ENCODE measurements at regions not wholly inside any gene's neighbourhood (a gene's known extent, or its start where the extent isn't known, plus 50 kb on each side); places are given as distances from the start of the nearest gene placed in this dataset.

GRCh38 chr4:104743215-104743653, 248.5 kb upstream of the CXXC4 start (continued):
- TF ChIP-seq GABPA (IDR thresholded peaks at IDR 0.05; ENCODE audit: low read depth) = 0 out of 2 replicates have a peak, but pooled peaks have one; percentile 23
- TF ChIP-seq EP300 (IDR thresholded peaks at IDR 0.05; ENCODE audit: borderline replicate concordance in 1 of 2, control insufficient read depth in 1 of 2, low read depth in 2 of 2, low read length in 2 of 2) = peak; percentile 46 to 93; a peak in 3 of 4 replicates
- TF ChIP-seq, protein P1, sequence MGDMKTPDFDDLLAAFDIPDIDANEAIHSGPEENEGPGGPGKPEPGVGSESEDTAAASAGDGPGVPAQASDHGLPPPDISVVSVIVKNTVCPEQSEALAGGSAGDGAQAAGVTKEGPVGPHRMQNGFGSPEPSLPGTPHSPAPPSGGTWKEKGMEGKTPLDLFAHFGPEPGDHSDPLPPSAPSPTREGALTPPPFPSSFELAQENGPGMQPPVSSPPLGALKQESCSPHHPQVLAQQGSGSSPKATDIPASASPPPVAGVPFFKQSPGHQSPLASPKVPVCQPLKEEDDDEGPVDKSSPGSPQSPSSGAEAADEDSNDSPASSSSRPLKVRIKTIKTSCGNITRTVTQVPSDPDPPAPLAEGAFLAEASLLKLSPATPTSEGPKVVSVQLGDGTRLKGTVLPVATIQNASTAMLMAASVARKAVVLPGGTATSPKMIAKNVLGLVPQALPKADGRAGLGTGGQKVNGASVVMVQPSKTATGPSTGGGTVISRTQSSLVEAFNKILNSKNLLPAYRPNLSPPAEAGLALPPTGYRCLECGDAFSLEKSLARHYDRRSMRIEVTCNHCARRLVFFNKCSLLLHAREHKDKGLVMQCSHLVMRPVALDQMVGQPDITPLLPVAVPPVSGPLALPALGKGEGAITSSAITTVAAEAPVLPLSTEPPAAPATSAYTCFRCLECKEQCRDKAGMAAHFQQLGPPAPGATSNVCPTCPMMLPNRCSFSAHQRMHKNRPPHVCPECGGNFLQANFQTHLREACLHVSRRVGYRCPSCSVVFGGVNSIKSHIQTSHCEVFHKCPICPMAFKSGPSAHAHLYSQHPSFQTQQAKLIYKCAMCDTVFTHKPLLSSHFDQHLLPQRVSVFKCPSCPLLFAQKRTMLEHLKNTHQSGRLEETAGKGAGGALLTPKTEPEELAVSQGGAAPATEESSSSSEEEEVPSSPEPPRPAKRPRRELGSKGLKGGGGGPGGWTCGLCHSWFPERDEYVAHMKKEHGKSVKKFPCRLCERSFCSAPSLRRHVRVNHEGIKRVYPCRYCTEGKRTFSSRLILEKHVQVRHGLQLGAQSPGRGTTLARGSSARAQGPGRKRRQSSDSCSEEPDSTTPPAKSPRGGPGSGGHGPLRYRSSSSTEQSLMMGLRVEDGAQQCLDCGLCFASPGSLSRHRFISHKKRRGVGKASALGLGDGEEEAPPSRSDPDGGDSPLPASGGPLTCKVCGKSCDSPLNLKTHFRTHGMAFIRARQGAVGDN (IDR thresholded peaks at IDR 0.05) = no peak
- TF ChIP-seq POU2F2 (IDR thresholded peaks at IDR 0.05; ENCODE audit: borderline replicate concordance, low read depth, low read length) = no peak
- TF ChIP-seq YY1 (IDR thresholded peaks at IDR 0.05; ENCODE audit: low read depth, low read length) = no peak
- no peak for TF ChIP-seq KLF5 (IDR thresholded peaks at IDR 0.05; ENCODE audit: partially characterized antibody)
- TF ChIP-seq, protein P2, sequence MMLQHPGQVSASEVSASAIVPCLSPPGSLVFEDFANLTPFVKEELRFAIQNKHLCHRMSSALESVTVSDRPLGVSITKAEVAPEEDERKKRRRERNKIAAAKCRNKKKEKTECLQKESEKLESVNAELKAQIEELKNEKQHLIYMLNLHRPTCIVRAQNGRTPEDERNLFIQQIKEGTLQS (IDR thresholded peaks at IDR 0.05; ENCODE audit: borderline replicate concordance, extremely low read depth, low read depth, low read length) = no peak
- no peak for TF ChIP-seq E4F1 (IDR thresholded peaks at IDR 0.05; ENCODE audit: borderline replicate concordance, partially characterized antibody)
- TF ChIP-seq TCF7 (IDR thresholded peaks at IDR 0.05; ENCODE audit: borderline replicate concordance) = no peak
- TF ChIP-seq, protein P3, sequence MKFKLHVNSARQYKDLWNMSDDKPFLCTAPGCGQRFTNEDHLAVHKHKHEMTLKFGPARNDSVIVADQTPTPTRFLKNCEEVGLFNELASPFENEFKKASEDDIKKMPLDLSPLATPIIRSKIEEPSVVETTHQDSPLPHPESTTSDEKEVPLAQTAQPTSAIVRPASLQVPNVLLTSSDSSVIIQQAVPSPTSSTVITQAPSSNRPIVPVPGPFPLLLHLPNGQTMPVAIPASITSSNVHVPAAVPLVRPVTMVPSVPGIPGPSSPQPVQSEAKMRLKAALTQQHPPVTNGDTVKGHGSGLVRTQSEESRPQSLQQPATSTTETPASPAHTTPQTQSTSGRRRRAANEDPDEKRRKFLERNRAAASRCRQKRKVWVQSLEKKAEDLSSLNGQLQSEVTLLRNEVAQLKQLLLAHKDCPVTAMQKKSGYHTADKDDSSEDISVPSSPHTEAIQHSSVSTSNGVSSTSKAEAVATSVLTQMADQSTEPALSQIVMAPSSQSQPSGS (IDR thresholded peaks at IDR 0.05; ENCODE audit: low read length) = peak; percentile 43
- TF ChIP-seq SIN3A (IDR thresholded peaks at IDR 0.05; ENCODE audit: low read depth, low read length) = no peak
- TF ChIP-seq HDAC2 (IDR thresholded peaks at IDR 0.05) = no peak
- TF ChIP-seq, protein P4, sequence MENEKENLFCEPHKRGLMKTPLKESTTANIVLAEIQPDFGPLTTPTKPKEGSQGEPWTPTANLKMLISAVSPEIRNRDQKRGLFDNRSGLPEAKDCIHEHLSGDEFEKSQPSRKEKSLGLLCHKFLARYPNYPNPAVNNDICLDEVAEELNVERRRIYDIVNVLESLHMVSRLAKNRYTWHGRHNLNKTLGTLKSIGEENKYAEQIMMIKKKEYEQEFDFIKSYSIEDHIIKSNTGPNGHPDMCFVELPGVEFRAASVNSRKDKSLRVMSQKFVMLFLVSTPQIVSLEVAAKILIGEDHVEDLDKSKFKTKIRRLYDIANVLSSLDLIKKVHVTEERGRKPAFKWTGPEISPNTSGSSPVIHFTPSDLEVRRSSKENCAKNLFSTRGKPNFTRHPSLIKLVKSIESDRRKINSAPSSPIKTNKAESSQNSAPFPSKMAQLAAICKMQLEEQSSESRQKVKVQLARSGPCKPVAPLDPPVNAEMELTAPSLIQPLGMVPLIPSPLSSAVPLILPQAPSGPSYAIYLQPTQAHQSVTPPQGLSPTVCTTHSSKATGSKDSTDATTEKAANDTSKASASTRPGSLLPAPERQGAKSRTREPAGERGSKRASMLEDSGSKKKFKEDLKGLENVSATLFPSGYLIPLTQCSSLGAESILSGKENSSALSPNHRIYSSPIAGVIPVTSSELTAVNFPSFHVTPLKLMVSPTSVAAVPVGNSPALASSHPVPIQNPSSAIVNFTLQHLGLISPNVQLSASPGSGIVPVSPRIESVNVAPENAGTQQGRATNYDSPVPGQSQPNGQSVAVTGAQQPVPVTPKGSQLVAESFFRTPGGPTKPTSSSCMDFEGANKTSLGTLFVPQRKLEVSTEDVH (IDR thresholded peaks at IDR 0.05; ENCODE audit: low read depth, partially characterized antibody) = no peak
- TF ChIP-seq NFIC (IDR thresholded peaks at IDR 0.05; ENCODE audit: low read depth, low read length) = peak; percentile 85
- TF ChIP-seq MYC (IDR thresholded peaks at IDR 0.05; ENCODE audit: insufficient read depth, insufficient read length, insufficient replicate concordance, low read length, severe bottlenecking) = no peak
- peak; percentile 94 for TF ChIP-seq IRF4 (IDR thresholded peaks at IDR 0.05; ENCODE audit: low read depth, low read length)
- TF ChIP-seq RAD51 (IDR thresholded peaks at IDR 0.05) = no peak
- TF ChIP-seq TCF3 (IDR thresholded peaks at IDR 0.05; ENCODE audit: borderline replicate concordance, insufficient read depth, low read depth, low read length) = no peak
- TF ChIP-seq GATAD2B (conservative IDR thresholded peaks at IDR 0.05; ENCODE audit: low read depth) = peak; percentile 66; the same call in 1 of the 2 replicates
- no peak for TF ChIP-seq TARDBP (IDR thresholded peaks at IDR 0.05; ENCODE audit: borderline replicate concordance)

Data from GM12878 (cell line).